HepG2 (cell line): ENCODE measurements at regions not wholly inside any gene's neighbourhood (a gene's known extent, or its start where the extent isn't known, plus 50 kb on each side); places are given as distances from the start of the nearest gene placed in this dataset.

Experiments
- CTCF ChIP-seq: sonication (generic); formaldehyde crosslinking; IDR thresholded peaks from 2 replicates; pipeline ENCODE4 v1.5.0; 2020; ENCODE audit warnings: mild to moderate bottlenecking, missing genetic modification reagents, moderate library complexity
- EZH2 ChIP-seq: conservative IDR thresholded peaks from 2 replicates; pipeline ENCODE4 v1.6.1; 2012; ENCODE audit warnings: mild to moderate bottlenecking, low read depth, low read length, moderate library complexity
- RFX5 ChIP-seq: IDR thresholded peaks from 2 replicates; pipeline ENCODE4 v1.6.1; 2011; ENCODE audit warnings: low read depth, low read length, improper control_type of control experiment
- TARDBP ChIP-seq: sonication (generic); formaldehyde crosslinking; IDR thresholded peaks from 2 replicates; pipeline ENCODE4 v1.8.0; 2022; ENCODE audit warnings: mild to moderate bottlenecking, missing genetic modification reagents
- ZBTB2 ChIP-seq: sonication (generic); formaldehyde crosslinking; IDR thresholded peaks from 2 replicates; pipeline ENCODE4 v1.8.0; 2022; ENCODE audit warnings: low read depth, missing genetic modification reagents
- ZBTB4 ChIP-seq: sonication (generic); formaldehyde crosslinking; IDR thresholded peaks from 2 replicates; pipeline ENCODE4 v1.4.0; 2020; ENCODE audit warnings: missing genetic modification reagents, mild to moderate bottlenecking, borderline replicate concordance
- ZNF225 ChIP-seq: sonication (generic); formaldehyde crosslinking; IDR thresholded peaks from 2 replicates; pipeline ENCODE4 v1.4.0; 2020; ENCODE audit warnings: mild to moderate bottlenecking, missing genetic modification reagents
- ZNF567 ChIP-seq: sonication (generic); formaldehyde crosslinking; IDR thresholded peaks from 2 replicates; pipeline ENCODE4 v1.8.1; 2023; ENCODE audit warnings: mild to moderate bottlenecking, missing genetic modification reagents, borderline replicate concordance

GRCh38 chr3:146747051-146747450, 141.9 kb upstream of the PLSCR5 start:
- TF ChIP-seq ZBTB4 (CRISPR knock-in tag) = no peak
- TF ChIP-seq CTCF (CRISPR knock-in tag) = no peak
- TF ChIP-seq ZBTB2 (CRISPR knock-in tag) = no peak
- TF ChIP-seq ZNF567 (CRISPR knock-in tag) = no peak
- no peak for TF ChIP-seq RFX5
- no peak for TF ChIP-seq ZNF225 (CRISPR knock-in tag)
- no peak for TF ChIP-seq EZH2
- TF ChIP-seq TARDBP (CRISPR knock-in tag) = no peak
